RWPE2 (cell line): ENCODE measurements at regions not wholly inside any gene's neighbourhood (a gene's known extent, or its start where the extent isn't known, plus 50 kb on each side); places are given as distances from the start of the nearest gene placed in this dataset.
A peak's percentile ranks its signal among the peaks of the same experiment; 100 is the strongest.

Source experiments
- ATAC-seq: fragments of 200-7000 bp; cut with Tn5 transposase; 3 replicates; pipeline ENCODE4 v1.9.1; 2021; ENCODE audit warnings: low read depth
- DNase-seq: peaks from one replicate; pipeline ENCODE4 v3.0.0-alpha.2; 2020; ENCODE audit warnings: low spot score
- H3K27ac ChIP-seq: fragments of 450-650 bp; 2 replicates; pipeline ENCODE4 v1.5.1; 2017; ENCODE audit warnings: mild to moderate bottlenecking; ENCODE audit not compliant: poor library complexity, severe bottlenecking
- H3K27me3 ChIP-seq: fragments of 250-450 bp; sonication (Bioruptor Pico); 2 replicates; pipeline ENCODE4 v1.5.1; 2021; ENCODE audit warnings: mild to moderate bottlenecking, moderate library complexity; ENCODE audit not compliant: insufficient read depth, poor library complexity, severe bottlenecking
- H3K36me3 ChIP-seq: fragments of 250-450 bp; sonication (Bioruptor Pico); 2 replicates; pipeline ENCODE4 v1.5.1; 2020; ENCODE audit warnings: low read depth, mild to moderate bottlenecking, moderate library complexity
- H3K4me1 ChIP-seq: fragments of 250-450 bp; sonication (Bioruptor Pico); 2 replicates; pipeline ENCODE4 v1.5.1; 2021; ENCODE audit warnings: mild to moderate bottlenecking, moderate library complexity; ENCODE audit not compliant: insufficient read depth, poor library complexity, severe bottlenecking
- H3K4me3 ChIP-seq: fragments of 250-450 bp; sonication (Bioruptor Pico); 2 replicates; pipeline ENCODE4 v1.5.1; 2021; ENCODE audit warnings: mild to moderate bottlenecking, moderate library complexity; ENCODE audit not compliant: severe bottlenecking
- H3K9me3 ChIP-seq: fragments of 250-450 bp; sonication (Bioruptor Pico); 2 replicates; pipeline ENCODE4 v1.5.1; 2021; ENCODE audit warnings: mild to moderate bottlenecking, moderate library complexity; ENCODE audit not compliant: severe bottlenecking
- CTCF ChIP-seq: fragments of 450-650 bp; IDR thresholded peaks from one replicate; pipeline ENCODE4 v1.5.1; 2017; ENCODE audit warnings: mild to moderate bottlenecking, moderate library complexity; ENCODE audit not compliant: poor library complexity, severe bottlenecking

DNA sequence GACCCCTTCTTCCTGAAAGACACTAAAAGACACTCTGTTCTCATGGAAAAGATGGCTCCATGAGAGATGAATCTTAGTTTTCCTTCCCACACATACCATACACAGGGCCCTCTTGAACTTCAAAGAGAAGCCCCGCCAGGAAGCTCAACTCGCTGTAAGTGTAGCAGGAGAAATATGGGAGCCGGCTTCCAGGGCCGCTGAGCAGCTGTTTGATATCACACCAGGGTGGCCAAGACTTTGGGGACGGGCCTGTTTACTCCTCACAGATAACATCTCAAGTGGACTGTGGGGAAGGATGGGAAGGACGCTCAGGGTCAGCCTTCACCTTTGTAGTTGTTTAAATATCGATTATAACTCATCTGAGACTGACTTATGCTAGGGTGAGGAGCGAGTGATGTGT, 235.5 kb upstream of the TBX3 start:
- no peak for DNase-seq
- H3K4me1 ChIP-seq, result peaks cover 35% of the 10 kb centered on the region
- no peak overlapping the region for H3K4me3 ChIP-seq
- H3K9me3 ChIP-seq, result no peaks in the 10 kb centered on the region
- H3K27me3 ChIP-seq, result no peaks in the 10 kb centered on the region
- no peak for ATAC-seq
- TF ChIP-seq CTCF, result no peak
- no peaks in the 10 kb centered on the region for H3K36me3 ChIP-seq
- H3K27ac ChIP-seq, result peak overlapping the region; percentile 50

DNA sequence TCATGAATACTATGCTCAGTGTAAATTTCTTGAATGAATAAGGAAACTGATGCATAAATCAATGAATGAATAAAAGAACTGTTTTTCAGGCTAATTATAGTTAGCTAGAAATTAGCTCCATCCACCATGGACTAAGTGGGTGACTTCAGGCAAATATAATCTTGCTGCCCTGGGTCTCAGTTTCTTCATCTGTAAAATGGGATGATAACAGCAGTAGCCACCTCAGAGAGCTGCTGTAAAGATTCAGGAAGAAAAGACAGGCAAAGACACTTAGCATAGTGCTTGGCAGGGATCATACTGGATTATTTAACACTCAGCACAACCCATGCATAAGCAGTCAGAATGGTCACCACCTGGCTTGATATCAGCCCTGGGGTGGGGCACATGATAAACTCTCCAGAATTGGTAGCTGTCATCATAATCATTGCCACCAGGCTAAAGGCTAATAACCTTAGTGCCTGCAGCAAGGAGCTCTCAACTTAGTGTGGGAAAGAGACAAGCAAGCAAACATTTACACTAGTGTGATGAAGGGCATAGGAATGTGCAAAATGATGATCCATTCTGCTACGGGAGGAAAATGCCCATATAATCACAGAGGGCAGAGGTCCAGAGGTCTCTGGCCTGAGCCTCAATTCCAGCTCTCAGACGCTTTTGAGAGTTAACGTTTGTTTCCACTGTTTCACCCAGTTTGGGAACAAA, 234.7 kb upstream of the TBX3 start:
- no peak for DNase-seq
- no peaks in the 10 kb centered on the region for H3K36me3 ChIP-seq
- H3K27me3 ChIP-seq, result no peaks in the 10 kb centered on the region
- no peak for TF ChIP-seq CTCF
- H3K9me3 ChIP-seq, result no peaks in the 10 kb centered on the region
- H3K4me1 ChIP-seq, result peaks cover 43% of the 10 kb centered on the region
- H3K4me3 ChIP-seq, result no peak overlapping the region
- peak; percentile 74 for ATAC-seq
- peak overlapping the region; percentile 50 for H3K27ac ChIP-seq

GRCh38 chr12:114917953-114918352, 234.0 kb upstream of the TBX3 start:
- Histone ChIP-seq H3K4me3 (no peak overlapping the region), H3K4me1 (peaks cover 44% of the 10 kb centered on the region), H3K36me3 (no peaks in the 10 kb centered on the region), H3K9me3 (no peaks in the 10 kb centered on the region), H3K27ac (peak overlapping the region; percentile 50), H3K27me3 (no peaks in the 10 kb centered on the region)
- TF ChIP-seq CTCF, result no peak
- ATAC-seq (no peak), DNase-seq (no peak)

DNA sequence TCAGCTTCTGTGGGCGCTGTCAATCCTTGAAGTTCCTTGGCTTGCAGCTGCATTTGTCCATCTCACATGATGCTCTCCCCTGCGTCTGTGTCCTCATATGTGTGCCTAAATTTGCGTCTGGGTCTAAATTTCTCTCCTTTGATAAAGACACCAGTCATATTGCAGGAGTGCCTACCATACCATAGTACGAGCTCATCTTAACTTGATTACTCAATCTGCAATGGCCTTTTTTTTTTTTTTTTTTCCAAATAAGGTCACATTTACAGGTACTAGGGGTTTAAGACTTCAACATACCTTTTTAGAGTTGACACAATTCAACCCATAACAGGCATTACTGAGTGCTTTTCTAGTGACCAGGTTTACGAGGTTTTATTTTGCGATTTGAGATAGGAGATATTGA, 233.3 kb upstream of the TBX3 start:
- peaks cover 44% of the 10 kb centered on the region for H3K4me1 ChIP-seq
- ATAC-seq, result no peak
- no peak for TF ChIP-seq CTCF

DNA sequence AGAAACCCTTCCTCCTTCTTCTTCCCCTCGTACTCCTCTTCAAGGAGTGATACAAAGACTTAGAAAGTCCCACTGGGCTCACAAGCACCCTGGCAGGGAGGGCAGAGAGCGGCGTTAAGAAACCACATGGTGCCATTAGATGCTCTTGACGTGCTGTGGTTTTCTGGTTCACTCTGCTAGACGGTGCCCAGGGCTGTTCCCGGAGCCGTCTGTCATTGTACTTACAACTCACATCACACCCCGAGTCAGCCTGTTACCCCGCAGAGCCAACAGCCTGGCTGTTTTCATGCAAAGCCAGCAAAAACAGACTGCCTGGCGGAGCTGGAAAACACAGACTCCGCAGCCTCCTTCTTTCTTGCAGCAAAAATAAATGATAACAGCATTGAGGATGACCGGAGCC, 232.6 kb upstream of the TBX3 start:
- no peak for TF ChIP-seq CTCF
- Histone ChIP-seq H3K9me3 (no peaks in the 10 kb centered on the region), H3K27me3 (no peaks in the 10 kb centered on the region), H3K4me1 (peaks cover 44% of the 10 kb centered on the region), H3K36me3 (no peaks in the 10 kb centered on the region), H3K4me3 (no peak overlapping the region), H3K27ac (peak overlapping the region; percentile 62)
- ATAC-seq, result no peak
- DNase-seq, result no peak

More for the DNA sequence above, 233.3 kb upstream of the TBX3 start:
- no peak overlapping the region for H3K4me3 ChIP-seq
- H3K9me3 ChIP-seq, result no peaks in the 10 kb centered on the region
- H3K36me3 ChIP-seq, result no peaks in the 10 kb centered on the region
- H3K27me3 ChIP-seq, result no peaks in the 10 kb centered on the region
- no peak for DNase-seq
- H3K27ac ChIP-seq, result no peak overlapping the region
